Renal pelvis (tissue), 1 donor: ENCODE measurements at regions not wholly inside any gene's neighbourhood (a gene's known extent, or its start where the extent isn't known, plus 50 kb on each side); places are given as distances from the start of the nearest gene placed in this dataset.

Source experiments
- DNase-seq: peaks from one replicate; pipeline ENCODE4 v3.0.0-alpha.2; 2013

- DNase-seq = no peak
Observed at GRCh38 chr7:85508642-85509410, 322.0 kb upstream of the SEMA3D start.

GRCh38 chr7:85498031-85498430 is 311.2 kb upstream of the SEMA3D start:
- DNase-seq = no peak

GRCh38 chr7:85489498-85489897 is 302.6 kb upstream of the SEMA3D start:
- no peak for DNase-seq

GRCh38 chr7:85488406-85488805 is 301.6 kb upstream of the SEMA3D start:
- DNase-seq = no peak

GRCh38 chr7:85483177-85483576 is 296.3 kb upstream of the SEMA3D start:
- no peak for DNase-seq

- no peak for DNase-seq
Observed at GRCh38 chr7:85480666-85481065, 293.8 kb upstream of the SEMA3D start.

- no peak for DNase-seq
Observed at GRCh38 chr7:85479918-85480643, 293.2 kb upstream of the SEMA3D start.

- DNase-seq = no peak
Observed at GRCh38 chr7:85478530-85478929, 291.7 kb upstream of the SEMA3D start.

GRCh38 chr7:85475476-85475875 is 288.6 kb upstream of the SEMA3D start:
- DNase-seq = no peak

GRCh38 chr7:85475071-85475470 is 288.2 kb upstream of the SEMA3D start:
- DNase-seq = no peak

- no peak for DNase-seq
Observed at GRCh38 chr7:85474234-85474633, 287.4 kb upstream of the SEMA3D start.

GRCh38 chr7:85471740-85472139 is 284.9 kb upstream of the SEMA3D start:
- DNase-seq = no peak

- DNase-seq = no peak
Observed at GRCh38 chr7:85471307-85471706, 284.5 kb upstream of the SEMA3D start.

GRCh38 chr7:85469446-85470010 is 282.7 kb upstream of the SEMA3D start:
- no peak for DNase-seq

GRCh38 chr7:85464042-85464651 is 277.3 kb upstream of the SEMA3D start:
- DNase-seq = no peak

- DNase-seq = no peak
Observed at GRCh38 chr7:85462671-85463070, 275.8 kb upstream of the SEMA3D start.

GRCh38 chr7:85457911-85458310 is 271.1 kb upstream of the SEMA3D start:
- DNase-seq = no peak

- no peak for DNase-seq
Observed at GRCh38 chr7:85456254-85456653, 269.4 kb upstream of the SEMA3D start.

GRCh38 chr7:85454904-85455303 is 268.0 kb upstream of the SEMA3D start:
- DNase-seq = no peak

- peak; percentile 34 for DNase-seq
Observed at GRCh38 chr7:85452674-85453073, 265.8 kb upstream of the SEMA3D start.

- no peak for DNase-seq
Observed at GRCh38 chr7:85449478-85449877, 262.6 kb upstream of the SEMA3D start.

- no peak for DNase-seq
Observed at GRCh38 chr7:85447004-85447403, 260.1 kb upstream of the SEMA3D start.

GRCh38 chr7:85426487-85426960 is 239.7 kb upstream of the SEMA3D start:
- no peak for DNase-seq
